ENCODE measurements at regions not wholly inside any gene's neighbourhood (a gene's known extent, or its start where the extent isn't known, plus 50 kb on each side); places are given as distances from the start of the nearest gene placed in this dataset.
"Not testable (repeated sequence)": the region's sequence is repeated elsewhere in the genome, so short reads cannot be mapped to it uniquely, and the experiment has no call there.

DNA sequence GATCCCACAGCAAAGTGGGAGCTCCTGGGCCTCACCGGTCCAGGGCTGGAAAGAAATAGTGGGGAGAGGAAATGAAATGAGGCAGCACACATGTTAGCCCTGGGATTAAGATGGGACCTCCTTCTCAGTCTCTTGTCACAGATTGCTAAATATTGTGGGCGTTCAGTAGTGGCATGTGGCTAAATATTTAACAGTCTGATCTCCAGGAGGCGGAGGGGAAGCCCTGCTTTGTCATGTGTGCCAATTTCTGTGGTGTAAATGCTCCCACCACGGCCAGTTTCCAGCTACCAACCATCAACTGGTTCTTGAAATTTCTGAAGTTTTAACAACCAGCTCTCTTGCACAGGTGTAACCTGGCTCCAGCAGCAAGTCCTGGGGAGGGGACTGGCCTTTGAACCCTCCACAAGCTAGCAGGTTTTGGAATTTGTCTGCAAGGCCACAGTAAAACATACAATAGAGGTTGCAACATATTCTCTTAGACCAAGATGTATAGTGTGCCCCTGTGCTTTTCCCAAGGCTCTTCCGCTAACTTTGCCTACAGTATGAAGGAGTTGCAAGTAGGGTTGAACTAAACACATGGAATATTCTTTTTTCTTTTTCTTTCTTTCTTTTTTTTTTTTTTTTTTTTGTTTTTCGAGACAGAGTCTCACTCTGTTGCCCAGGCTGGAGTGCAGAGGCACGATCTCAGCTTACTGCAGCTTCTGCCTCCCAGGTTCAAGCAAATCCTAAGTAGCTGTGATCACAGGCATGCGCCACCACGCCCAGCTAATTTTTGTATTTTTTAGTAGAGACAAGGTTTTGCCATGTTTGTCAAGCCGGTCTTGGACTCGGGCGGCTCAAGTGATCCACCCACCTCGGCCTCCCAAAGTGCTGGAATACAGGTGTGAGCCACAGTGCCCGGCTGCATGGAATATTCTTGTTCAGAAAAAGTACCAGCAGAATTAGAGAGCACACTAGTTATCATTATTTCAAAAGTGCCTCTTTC lies 103.1 kb upstream of the PCBD1 start:
- no peak for DNase-seq

DNA sequence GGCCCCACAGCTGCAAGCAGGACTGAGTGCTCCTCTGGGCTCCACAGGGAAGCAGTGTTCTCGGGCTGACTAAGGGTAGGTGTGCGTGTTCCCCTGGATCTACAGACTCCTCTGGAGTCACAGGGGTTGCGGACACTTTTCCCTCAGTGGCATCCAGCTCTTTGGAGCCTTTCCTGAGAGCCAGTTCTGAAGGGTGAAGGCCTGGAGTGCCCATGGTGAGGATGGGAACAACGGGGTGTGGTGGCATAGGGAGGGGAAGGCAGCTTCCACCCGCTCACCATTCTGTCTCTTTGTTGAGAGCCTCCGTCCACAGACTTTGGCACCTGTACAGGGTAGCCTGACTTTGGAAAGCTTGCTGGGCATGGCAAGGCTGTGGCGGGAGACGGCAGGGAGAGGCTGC lies 104.1 kb upstream of the PCBD1 start:
- no peak for DNase-seq

DNA sequence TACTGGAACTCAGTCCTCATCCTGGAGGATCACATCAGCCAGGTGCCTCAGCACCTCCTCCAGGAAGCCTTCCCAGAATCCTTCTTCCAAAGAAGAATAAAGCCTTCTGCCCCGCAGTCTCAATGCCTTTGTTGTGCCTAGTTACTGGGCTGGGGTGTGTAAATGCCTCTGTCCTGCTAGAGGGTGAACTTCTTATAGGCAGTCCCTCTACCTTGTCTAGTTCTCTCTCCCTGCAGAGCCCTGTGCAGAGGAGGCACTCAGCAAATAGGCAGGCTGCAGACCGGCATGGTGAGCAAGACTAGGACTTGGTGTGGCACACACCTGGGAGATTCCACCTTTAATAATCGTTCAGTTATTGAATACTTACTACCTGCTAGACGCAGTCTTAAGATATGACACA lies 104.7 kb upstream of the PCBD1 start:
- no peak for DNase-seq

DNA sequence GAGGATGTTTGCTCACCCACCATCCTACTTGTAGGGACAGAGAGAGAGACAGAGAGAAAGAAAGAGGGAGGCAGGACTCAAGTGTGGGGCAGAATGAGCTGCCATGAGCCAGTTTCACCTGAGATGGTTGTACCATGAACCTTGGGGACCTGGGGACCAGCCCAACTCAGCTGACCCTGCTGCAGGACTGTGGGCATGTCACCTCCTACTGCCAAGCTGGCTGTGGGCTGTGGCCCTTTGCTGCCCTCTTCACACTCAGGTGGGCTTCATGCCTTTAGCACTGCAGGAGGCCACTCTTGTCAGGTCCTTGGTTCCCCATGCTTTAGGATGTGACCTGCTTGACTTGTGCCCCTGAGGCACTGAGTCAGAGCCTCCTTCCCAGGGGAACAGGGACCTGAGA lies 108.2 kb upstream of the PCBD1 start:
- no peak for DNase-seq

DNA sequence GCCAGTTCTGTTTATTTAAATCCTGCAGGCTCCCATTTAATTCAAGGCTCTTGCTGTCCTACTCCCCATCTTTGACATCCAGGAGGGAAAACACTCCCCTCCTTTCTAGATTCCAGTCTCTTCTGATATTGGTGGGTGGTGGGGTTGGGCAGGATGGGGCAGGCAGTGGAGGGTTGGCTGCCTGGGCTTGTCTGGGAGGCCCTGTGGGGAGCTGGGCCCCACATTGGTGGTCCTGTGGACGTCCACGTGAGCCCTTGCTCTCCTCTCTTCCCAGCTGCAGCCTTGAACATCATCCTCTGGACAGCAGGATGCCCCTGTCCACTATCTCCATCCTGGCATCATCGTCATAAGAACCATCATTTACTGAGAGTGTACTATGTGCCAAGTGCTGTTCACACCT lies 108.9 kb upstream of the PCBD1 start:
- DNase-seq: no peak

DNA sequence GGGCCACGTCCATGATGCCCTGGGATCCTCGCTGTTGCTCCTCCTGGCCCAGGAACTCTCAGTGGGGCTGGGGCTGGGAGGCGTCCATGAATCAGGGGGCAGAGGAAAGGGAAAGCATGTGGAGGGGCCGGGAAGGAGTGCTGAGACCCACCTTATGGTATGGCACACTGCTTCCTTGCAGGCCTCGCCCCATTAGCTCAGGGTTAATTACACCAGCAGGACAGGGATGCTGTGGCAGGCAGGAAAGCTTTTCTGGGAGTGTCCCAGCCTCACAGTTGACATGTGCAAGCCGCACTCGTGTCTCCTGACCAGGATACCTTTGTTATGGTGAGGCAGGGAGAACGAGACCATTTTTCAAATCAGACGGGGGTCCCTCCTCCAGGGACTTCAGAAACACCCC lies 109.7 kb upstream of the PCBD1 start:
- DNase-seq: no peak

DNA sequence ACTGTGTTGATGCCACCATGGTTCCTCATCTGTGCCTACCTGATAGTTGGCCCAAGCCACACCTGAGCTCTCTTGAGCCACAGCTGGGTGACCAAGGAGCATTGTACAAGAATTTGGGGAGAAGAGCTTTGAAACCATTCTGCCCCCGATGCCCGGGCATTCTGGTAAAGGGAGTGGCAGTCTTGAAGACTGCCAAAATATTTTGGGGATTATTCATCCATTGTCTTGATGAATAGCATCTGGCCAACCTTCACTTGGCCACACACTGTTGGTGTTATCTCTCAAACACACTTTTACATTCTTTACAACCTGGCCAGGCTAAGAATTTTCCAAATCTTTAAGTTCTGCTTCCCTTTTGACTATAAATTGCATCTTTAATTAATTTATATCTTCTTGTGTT lies 113.1 kb upstream of the PCBD1 start:
- no peak for DNase-seq

DNA sequence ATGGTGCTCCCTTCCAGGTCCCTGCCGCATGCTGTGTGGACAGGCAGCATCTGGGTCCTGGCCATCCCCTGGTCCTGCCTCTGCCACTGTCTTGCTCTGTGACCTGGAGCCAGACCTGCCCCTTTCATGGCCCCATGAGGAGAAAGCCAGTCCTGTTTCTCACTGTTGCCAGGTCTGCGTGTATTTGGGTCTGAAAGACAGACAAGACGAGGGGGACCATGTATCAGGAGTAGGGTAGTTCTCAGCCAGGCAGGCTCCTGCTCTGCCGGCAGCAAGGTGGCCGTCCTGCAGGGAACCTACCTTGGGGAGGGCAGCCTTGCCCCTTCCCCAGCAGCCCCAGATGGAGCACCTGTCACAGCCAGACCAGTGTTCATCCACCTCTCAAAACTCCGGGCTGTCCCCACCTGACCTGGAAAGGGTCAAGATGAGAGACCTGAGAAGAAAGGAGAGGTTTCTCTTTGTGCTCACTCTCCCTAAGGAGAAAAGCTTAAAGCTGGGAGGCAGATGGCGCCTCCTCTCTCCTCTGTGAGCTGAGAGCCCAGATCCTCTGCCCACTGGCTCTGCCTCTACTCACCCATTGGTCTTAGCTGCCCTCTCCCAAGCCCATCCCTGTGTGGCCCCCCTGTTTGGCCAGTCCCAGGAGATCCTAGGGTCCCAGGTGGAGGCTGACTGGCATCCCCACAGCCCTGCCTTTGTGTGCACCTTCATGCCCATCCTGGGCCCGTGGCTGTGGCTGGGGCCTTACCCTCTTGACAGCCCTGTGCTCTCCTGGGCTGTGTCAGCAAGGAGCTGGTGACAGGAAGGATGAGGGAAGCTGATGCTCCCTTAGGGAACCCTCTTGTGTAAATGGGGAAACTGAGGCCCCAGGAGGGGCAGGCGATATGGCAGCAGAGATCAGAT lies 116.1 kb upstream of the PCBD1 start:
- no peak for DNase-seq

DNA sequence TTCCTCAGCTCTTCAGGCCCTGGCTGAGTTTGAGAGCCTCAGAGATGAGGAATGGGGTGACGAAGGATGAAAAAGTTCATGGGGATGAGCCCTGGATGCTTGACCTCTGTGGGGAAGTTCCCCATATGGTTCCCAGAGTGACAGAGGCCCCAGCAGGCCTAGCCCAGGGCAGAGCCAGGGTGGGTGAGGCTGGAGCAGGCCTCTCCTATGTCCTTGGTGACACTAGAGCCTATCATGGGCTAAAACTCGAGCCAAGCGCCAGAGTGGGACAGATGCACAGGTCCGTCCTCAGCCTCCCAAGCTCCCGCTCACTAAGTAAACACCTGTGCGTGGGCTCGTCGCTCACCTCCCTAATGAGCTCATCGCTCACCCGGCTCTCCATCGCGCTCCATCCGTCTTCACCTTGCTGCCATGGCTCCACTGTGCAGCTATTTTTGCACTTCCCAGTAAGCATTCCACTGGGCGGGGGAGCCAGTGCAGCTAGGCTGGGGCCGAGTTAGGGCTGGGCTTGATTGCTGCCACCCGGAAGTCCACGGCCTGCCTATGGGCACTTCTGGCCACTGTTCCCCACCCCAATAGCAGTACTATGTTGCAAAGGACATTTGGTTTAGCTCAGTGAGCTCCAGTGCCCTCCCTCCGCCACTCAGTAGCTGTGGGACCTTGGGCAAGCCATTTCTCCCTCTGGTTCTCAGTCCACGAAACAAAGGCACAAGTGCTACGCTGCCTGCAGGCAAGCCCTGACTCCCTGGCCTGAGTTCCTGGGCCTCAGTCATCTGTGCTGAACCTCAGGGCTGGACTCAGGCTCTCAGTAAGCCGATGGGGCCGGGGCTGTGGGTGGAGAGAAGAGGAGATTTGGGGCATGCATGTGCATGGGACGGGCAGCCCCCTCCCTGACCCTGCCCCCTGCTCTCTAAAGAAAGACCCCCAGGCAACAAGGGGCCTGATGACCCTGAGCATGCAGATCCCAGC lies 117.3 kb upstream of the PCBD1 start:
- DNase-seq: no peak

DNA sequence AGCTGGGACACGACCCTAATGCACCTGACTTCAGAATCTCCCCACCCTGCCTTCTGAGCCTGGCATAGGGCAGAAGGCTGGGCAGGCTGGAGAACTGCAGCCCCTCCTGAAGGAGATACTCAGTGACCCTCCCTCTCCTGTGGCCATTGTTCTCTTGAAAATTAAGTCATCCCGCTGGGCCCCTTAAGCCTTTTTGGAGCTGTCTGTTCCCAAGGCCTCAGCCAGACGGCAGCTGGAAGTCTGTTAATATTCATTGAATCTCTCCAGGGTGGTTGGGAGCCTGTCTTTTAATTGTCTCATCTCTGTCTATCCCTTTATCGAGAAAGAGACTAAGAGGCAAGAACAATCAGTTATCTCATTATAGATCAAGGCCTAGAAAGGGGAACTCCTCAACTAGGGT lies 118.1 kb upstream of the PCBD1 start:
- DNase-seq: peak; percentile 7

DNA sequence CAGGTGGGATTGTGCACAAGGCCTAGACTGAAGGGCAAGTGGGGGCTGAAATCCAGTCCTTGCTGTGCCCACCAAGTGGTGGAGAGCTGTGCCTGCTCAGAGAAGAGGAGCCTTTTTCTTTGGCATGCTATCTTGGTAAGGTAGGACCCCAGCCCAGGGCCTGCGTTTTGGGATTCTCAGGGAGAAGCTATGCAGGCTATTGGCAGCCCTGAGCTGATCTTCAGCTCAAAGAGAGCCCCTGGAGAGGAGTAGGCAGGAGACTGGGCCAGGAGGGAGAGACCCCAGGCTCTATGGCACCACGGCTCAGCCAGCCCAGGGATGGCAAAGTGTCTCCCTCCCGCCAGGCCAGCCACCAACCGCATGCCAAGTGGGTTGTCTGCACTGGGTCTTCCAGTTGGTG lies 119.2 kb upstream of the PCBD1 start:
- DNase-seq: no peak

DNA sequence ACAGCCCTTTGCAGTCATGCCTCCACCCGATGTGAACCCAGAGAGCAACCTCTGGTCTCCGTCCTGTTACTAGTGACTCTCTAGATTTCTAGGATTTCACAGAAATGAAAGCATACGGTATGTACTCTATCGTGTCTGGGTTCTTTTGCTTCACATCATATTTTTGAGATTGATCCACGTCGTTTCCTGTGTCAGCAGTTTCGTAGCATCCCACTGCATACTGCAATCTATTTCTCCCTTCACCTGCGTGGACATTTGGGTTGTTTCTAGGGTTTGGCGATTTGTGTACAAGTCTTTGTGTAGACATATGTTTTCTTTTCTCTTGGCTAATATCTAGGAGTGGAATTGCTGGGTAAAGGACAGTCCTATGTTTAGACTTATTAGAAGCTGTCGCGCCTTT lies 119.8 kb upstream of the PCBD1 start:
- no peak for DNase-seq

DNA sequence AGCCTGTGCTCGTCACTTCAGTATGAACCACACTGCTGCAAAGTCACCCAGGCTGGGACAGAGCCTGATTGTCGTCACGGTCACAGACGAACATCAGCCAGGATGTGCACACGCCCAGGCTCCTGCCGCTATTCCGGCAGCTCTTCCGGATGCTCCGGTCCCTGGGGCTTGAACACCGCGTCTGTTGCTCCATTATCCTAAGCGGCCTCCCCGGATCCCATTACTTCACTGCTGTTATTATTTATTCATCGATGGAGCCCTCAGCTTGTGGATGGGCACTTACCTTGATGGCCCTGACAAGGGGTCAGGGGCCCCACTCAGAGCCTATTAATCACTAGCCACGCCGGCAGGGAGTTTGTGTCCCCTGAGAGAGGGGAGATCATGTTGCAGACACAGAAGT lies 120.8 kb upstream of the PCBD1 start:
- DNase-seq: no peak

DNA sequence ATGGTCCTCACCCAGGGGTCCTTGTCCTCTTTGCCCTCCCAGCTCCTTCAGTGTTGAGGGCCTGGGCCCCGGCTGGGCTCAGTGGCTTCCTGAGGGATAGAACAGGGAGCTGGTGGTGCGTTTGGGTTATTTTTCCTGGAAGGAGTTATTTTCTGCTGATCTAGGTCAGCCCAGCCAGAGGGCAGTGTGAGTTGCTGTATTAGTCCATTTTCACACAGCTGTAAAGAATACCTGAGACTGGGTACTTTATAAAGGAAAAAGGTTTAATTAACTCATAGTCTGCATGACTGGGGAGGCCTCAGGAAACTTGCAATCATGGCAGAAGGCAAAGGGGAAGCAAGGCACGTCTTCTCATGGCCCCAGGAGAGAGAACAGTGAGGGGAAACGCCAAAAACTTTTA lies 122.4 kb upstream of the PCBD1 start:
- no peak for DNase-seq

DNA sequence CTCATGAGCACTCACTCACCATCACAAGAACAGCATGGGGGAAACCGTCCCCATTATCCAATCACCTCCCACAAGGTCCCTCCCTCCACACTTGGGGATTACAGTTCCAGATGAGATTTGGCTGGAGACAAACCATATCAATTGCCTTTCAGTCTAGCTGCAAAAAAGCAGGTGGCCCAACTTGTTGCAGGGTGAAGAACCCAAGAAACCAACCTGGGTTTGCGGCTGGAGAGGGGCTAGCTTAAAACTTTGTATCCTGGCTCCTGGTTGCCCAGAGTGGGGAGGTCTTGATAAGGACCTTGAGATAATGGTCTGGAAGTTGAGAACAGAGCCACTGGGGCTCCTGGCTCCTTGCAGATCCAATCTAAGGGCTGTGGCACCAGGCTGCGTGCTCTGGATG lies 122.8 kb upstream of the PCBD1 start:
- DNase-seq: no peak

DNA sequence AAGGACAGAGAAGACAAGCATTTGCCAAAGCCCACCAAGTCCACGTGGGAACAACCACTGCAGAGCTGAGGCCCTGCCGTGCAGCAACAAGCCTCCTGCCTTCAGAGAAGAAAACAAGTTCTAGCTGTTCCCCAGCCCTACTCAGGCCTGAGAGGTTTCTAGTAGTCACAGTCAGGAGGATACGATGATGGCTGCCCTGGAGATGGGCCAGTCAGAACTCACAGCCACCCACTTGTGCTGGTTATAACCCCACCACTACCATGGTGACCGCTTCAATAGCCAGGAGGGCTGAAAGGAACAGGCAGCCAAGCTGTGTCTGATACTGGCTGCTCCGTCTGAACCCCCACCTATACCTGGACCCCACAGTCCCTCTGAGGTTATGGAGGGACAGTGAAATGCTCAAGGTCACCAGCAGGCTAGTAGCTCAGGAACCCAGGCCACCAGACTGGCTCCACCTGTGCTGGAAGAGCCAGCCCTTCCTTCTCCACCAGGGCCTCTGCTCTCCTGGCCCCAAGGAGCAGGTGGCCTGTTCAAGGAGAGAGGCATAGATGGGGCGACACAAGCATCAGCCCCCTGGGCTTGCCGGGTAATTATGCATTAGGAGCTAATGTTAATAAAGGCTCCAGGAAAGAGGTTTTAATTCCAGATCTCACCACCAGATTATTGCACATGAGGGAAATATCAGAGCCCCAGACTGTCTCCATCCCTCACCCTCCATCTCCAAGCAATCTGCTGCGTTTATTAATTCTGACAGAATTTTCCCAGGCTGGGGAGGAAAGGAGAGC lies 125.8 kb upstream of the PCBD1 start:
- DNase-seq: no peak

DNA sequence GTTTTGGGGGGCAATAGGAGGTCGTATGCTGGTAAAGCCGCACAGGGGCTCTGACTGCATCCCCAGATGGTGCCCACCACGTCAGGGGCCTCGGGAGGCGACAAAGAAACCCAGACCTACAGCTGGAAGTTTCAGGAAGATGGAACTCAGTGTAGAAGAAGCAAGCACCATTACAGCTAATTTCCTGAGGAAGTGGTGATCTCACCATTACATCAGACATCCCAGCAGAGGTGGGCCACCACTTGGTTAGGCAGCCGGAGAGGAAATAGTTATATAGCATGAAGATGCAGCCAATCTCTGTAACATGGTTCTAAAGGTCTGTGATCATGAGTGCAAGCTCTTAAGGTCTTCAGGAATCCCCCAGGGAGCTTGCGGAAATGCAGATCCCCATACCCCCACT lies 127.3 kb upstream of the PCBD1 start:
- DNase-seq: no peak

DNA sequence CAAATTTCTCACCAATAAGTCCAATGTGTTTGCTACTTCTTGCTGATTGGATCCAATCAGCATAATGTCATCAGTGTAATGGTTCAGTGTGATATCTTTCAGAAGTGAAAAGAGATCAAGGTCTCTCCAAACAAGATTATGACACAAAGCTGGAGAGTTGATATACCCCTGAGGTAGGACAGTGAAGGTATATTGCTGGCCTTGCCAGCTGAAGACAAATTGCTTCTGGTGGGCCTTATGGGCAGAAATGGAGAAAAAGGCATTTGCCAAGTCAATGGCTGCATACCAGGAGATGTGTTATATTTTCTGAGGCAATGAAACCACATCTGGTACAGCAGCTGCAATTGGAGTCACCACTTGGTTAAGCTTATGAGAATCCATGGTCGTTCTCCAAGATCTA lies 131.7 kb upstream of the PCBD1 start:
- DNase-seq: not testable (repeated sequence)

DNA sequence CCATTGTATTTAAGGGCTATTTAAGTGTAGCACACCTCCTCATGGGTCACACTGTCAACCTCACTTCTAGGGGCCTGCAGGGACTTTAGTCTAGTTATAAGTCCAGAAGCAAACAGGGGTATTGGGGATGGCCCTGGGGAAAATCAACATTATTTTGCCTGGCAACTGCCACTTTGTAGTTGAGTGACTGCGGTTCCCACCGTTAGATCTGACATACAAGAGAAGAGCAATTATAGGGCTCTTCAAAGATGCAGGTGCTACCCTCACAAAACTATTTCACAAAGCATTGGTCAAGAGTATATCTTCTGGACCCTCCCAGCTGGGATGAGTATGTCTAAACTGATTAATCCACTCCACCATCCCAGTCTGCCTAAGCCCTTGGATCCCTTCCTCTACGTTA lies 133.0 kb upstream of the PCBD1 start:
- no peak for DNase-seq

DNA sequence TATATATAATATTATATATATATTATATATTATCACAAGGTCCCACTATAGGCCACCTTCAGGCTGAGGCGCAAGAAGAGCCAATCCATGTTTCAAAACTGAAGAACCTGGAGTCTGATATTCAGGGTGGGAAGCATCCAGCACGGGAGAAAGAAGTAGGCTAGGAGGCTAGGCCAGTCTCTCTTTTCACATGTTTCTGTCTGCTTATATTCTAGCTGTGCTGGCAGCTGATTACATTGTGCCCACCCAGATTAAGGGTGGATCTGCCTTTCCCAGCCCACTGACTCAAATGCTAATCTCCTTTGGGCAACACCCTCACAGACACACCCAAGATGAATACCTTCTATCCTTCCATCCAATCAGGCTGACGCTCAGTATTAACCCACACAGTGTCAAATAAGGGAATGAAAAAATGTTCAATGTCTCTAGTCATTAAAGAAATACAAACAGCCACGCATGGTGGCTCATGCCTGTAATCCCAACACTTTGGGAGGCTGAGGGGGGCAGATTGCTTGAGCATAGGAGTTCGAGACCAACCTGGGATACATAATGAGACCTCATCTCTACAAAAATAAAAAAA lies 135.4 kb upstream of the PCBD1 start:
- DNase-seq: no peak

DNA sequence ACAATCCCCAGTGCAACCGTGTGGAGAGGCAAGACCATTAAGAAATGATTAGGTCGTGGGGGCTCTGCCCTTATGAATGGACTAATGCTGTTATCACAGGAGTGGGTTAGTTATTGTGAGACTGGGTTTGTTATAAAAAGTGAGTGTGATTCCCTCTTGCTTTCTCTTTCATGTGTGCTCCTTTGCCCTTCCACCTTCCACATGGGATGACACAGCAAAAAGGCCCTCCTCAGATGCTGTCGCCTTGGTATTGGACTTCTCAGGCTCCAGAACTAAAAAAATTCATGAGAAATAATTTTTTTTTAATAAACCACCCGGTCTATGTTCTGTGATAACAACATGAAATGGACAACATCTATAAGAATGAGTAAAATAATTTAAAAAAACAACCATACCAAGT lies 136.1 kb upstream of the PCBD1 start:
- no peak for DNase-seq

DNA sequence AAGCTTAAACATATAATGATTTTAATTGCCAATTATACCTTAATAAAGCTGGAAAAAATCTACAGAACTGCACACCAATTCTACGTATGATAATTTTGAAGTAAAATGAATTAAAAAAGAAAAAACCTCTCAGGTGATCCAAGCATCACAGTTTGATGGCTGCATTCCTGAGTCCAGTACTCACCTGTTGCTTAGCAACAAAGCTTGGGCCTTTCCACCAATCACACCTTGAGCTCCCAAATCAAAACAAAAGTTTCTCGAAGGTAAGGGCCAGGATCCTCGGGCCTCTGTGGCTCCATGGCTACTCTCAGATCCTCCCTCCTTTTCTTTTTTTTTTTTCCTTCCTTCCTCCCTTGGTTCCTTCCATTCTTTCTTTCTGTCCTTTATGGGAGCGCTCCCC lies 137.2 kb upstream of the PCBD1 start:
- no peak for DNase-seq
